GM23248 (cell line): ENCODE measurements at regions not wholly inside any gene's neighbourhood (a gene's known extent, or its start where the extent isn't known, plus 50 kb on each side); places are given as distances from the start of the nearest gene placed in this dataset.

ENCODE experiments used
- EZH2 ChIP-seq: fragments of 200-600 bp; sonication (generic); IDR thresholded peaks from 2 replicates; pipeline ENCODE4 v1.6.1; 2018; ENCODE audit warnings: antibody characterized with exemption, mild to moderate bottlenecking; ENCODE audit not compliant: insufficient read depth, poor library complexity, severe bottlenecking
- EZH2phosphoT487 ChIP-seq: fragments of 200-600 bp; sonication (generic); IDR thresholded peaks from 2 replicates; pipeline ENCODE4 v1.6.1; 2018; ENCODE audit warnings: antibody characterized with exemption, moderate library complexity, mild to moderate bottlenecking, low read depth; ENCODE audit not compliant: insufficient read depth

DNA sequence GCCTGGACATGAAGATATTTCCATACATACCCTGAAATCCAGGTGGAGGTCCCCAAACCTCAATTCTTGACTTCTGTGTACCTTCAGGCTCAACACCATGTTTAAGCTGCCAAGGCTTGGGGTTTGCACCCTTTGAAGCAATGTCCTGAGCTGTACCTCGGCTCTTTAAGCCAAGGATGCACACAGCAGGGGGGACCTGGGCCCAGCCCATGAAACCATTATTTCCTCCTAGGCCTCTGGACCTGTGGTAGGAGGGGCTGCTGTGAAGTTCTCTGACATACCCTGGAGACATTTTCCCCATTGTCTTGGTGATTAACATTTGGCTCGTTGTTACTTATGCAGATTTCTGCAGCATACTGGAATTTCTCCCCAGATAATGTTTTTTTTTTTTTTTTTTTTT, 184.3 kb upstream of the RGS18 start:
- TF ChIP-seq EZH2phosphoT487 (no peak), EZH2 (no peak)
